Activated naive CD4-positive, alpha-beta T cell treated with anti-CD3 and anti-CD28 coated beads, Interleukin-2, amount 50 U/mL, for 72 hours (primary cell): ENCODE measurements at regions not wholly inside any gene's neighbourhood (a gene's known extent, or its start where the extent isn't known, plus 50 kb on each side); places are given as distances from the start of the nearest gene placed in this dataset.

ENCODE experiments used
- ATAC-seq, 2 donors: fragments of 150-1000 bp; cut with Tn5 transposase; 2 replicates each; pipeline ENCODE4 v1.10.0; 2021; ENCODE audit warnings: mild to moderate bottlenecking in 2 of 2, moderate library complexity in 2 of 2
- DNase-seq, 2 donors: peaks; one replicate each; pipeline ENCODE4 v3.0.0; 2021 to 2022; ENCODE audit warnings: low spot score in 2 of 2
- H3K27ac Mint-ChIP-seq, 2 donors: one replicate each; pipeline ENCODE4 v1.8.0; 2022; ENCODE audit warnings: mild to moderate bottlenecking in 2 of 2, mixed read lengths in 2 of 2
- H3K36me3 Mint-ChIP-seq, 2 donors: one replicate each; pipeline ENCODE4 v1.8.0; 2022; ENCODE audit warnings: mixed read lengths in 2 of 2
- H3K9me3 Mint-ChIP-seq, 2 donors: one replicate each; pipeline ENCODE4 v1.8.0; 2022; ENCODE audit warnings: mixed read lengths in 2 of 2

DNA sequence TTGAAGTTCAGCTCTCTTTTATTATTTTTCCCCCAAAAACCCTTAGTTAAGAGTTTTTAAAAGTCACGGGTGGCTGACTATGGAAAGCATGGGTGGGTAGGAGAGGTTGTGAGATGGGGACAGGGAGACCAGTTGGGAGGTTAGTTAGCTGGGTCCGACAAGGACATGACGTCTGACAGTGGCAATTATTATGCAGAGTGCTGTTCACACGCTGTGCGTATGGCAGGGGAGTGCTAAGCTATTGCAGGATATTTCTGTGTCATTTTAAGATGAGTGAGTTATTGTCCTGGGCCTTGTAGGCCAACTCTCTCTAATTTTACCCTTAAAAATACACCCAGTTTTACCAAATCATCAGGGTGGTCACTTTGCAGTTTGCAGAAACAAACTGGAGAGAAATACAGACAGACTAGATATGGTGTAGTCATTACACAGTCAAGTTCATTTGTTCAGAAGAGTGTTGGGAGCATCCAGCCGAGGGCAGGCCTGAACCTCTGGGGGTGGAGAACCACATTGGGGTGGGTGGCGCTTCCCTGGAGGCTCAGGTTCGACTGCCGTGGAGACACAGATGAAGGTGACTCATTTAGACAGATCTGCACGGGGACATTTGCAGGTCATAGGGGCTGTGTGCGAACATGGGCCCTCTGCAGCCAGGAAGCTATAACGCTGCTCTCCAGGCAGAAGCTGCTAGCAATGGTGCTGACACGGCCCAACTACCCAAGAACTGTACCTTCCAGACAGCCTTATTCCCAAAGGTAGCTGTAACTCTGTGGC, 307.6 kb downstream of the QKI start:
- H3K36me3 Mint-ChIP-seq: no peaks in the 10 kb centered on the region
- ATAC-seq (no peak), DNase-seq (no peak)
- no peaks in the 10 kb centered on the region for H3K9me3 Mint-ChIP-seq
- no peak overlapping the region for H3K27ac Mint-ChIP-seq

DNA sequence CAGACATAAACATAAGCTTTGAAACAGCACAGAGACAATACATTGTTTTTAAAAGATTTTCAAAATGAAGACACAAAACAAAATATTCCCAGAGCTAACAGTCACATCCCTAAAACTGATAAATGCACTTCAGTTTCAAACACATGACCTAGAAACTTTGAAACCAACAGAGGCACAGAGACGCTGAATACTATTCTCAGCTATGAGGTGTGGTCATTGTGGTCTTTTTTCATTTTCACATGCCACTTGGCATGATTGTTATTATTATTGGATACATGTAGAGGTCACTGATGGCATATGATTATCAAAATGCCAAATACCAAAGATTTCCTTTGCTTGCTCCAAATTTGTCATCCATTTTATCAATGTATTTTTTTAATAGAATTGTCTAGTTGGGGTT, 306.9 kb downstream of the QKI start:
- no peak for ATAC-seq
- no peaks in the 10 kb centered on the region for H3K36me3 Mint-ChIP-seq

GRCh38 chr6:163720460-163721235, 306.1 kb downstream of the QKI start:
- H3K27ac Mint-ChIP-seq: no peak overlapping the region
- H3K36me3 Mint-ChIP-seq: no peaks in the 10 kb centered on the region
- DNase-seq: no peak
- ATAC-seq: no peak
- no peaks in the 10 kb centered on the region for H3K9me3 Mint-ChIP-seq

More for the DNA sequence above, 306.9 kb downstream of the QKI start:
- no peaks in the 10 kb centered on the region for H3K9me3 Mint-ChIP-seq
- no peak for DNase-seq
- H3K27ac Mint-ChIP-seq: no peak overlapping the region

DNA sequence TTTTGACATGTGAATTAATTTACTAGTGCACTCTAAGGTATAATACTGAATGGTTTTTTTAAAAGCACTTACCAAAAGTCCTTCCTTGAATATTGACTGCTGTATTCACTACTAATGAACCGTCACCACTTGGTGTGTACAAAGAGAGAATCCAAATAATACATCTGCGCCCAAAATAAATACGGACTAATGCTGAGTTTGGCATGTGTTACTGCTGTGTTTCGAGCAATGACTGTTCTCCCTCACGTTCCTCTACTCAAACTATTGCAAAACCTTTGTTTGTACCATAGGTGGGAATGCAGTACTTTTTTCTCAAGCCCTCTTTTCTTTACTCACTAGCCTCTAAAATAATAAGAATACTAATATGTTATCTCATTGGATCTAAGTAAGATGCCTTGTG, 305.5 kb downstream of the QKI start:
- DNase-seq (no peak), ATAC-seq (no peak)
- no peaks in the 10 kb centered on the region for H3K36me3 Mint-ChIP-seq
- H3K27ac Mint-ChIP-seq: no peak overlapping the region
- H3K9me3 Mint-ChIP-seq: no peaks in the 10 kb centered on the region

DNA sequence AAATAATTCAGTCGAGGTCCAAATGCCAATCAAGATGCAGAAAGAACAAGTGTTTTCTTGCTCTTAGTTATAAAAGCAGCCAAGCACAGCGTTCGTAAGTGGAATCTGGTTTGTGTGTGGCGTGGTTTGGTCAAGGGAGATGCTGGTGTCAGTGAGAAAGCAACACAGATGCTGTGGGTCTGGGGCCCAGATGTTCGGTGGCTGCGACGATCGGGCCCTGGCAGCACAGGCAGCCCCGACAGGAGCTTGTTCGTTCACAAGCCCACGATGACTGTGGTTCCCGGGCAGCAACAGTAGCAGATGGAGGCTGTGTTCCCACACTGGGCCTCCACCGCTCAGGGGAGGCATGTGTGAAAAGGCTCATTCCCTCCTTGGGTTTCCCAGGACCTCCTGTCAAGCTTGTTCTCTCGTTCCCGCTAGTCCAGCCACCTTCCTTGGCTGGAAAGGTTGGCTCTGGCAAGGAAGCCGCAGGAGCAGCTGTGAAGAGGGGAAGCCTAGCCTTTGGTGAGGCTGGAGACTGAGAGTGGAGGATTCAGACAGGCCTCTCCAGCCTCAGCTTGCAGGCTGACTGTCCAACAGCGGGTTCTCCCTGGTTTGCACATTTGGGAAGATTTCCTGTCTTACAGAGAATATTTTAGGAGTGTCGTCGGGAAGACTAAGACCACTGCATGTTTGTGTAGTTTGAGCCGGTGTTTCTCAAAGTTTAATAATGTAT, 304.7 kb downstream of the QKI start:
- Mint-ChIP-seq H3K27ac (no peak overlapping the region), H3K9me3 (no peaks in the 10 kb centered on the region), H3K36me3 (no peaks in the 10 kb centered on the region)
- DNase-seq (no peak), ATAC-seq (no peak)

DNA sequence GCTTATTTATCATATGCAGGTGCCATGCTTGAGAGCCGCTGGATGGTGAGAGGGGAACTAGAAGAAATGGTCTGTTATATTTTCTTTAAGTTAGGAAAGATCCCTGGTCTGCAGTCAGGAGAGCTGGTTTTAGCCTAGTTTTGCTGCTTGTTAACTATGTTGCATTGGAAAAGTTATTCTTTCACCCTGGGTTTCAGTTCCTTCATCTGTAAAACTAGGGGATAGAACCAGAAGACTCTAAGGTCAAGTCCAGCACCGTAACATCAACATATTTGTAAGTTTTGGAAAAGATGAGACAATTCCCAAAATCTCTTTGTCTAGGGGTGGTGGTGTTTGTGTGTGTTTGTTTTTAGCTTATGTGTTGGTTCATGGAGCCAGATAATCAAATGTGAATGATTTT, 304.0 kb downstream of the QKI start:
- no peaks in the 10 kb centered on the region for H3K36me3 Mint-ChIP-seq
- no peak overlapping the region for H3K27ac Mint-ChIP-seq
- no peaks in the 10 kb centered on the region for H3K9me3 Mint-ChIP-seq
- DNase-seq: no peak
- no peak for ATAC-seq

GRCh38 chr6:163717106-163717764, 302.7 kb downstream of the QKI start:
- Mint-ChIP-seq H3K36me3 (no peaks in the 10 kb centered on the region), H3K9me3 (no peaks in the 10 kb centered on the region), H3K27ac (no peak overlapping the region)
- no peak for ATAC-seq
- no peak for DNase-seq

- Mint-ChIP-seq H3K27ac (no peak overlapping the region), H3K36me3 (no peaks in the 10 kb centered on the region), H3K9me3 (no peaks in the 10 kb centered on the region)
- no peak for ATAC-seq
- no peak for DNase-seq
These were observed 302.2 kb downstream of the QKI start for GRCh38 chr6:163716690-163717089.

GRCh38 chr6:163715846-163716245, 301.3 kb downstream of the QKI start:
- Mint-ChIP-seq H3K36me3 (no peaks in the 10 kb centered on the region), H3K27ac (no peak overlapping the region)
- no peak for ATAC-seq

GRCh38 chr6:163714179-163714578, 299.7 kb downstream of the QKI start:
- no peak for DNase-seq
- H3K27ac Mint-ChIP-seq: no peak overlapping the region
- no peak for ATAC-seq
- H3K9me3 Mint-ChIP-seq: no peaks in the 10 kb centered on the region
- no peaks in the 10 kb centered on the region for H3K36me3 Mint-ChIP-seq

More at GRCh38 chr6:163715846-163716245, 301.3 kb downstream of the QKI start:
- H3K9me3 Mint-ChIP-seq: no peaks in the 10 kb centered on the region
- no peak for DNase-seq

DNA sequence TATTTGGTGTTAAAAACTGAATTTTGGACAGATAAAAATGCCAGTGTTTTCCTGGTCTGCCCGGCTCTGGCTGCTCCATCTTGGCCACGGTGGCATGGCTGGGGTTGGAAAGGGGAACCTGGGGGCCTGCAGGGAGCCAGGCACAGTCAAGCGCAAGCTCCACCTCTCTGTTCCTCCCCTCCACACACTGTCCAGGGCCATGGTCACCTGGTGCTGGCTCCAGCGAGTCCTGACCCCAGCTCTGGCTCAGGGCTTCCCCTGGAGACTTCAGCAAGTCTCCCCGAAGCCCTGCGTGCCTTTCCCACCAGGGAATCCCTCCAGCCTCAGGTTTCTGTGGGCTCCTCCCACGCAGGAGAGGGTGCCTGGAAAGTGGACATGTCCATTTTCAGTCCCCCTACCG, 298.5 kb downstream of the QKI start:
- H3K9me3 Mint-ChIP-seq: no peaks in the 10 kb centered on the region
- H3K27ac Mint-ChIP-seq: no peak overlapping the region
- ATAC-seq: no peak
- no peaks in the 10 kb centered on the region for H3K36me3 Mint-ChIP-seq
- DNase-seq: no peak

DNA sequence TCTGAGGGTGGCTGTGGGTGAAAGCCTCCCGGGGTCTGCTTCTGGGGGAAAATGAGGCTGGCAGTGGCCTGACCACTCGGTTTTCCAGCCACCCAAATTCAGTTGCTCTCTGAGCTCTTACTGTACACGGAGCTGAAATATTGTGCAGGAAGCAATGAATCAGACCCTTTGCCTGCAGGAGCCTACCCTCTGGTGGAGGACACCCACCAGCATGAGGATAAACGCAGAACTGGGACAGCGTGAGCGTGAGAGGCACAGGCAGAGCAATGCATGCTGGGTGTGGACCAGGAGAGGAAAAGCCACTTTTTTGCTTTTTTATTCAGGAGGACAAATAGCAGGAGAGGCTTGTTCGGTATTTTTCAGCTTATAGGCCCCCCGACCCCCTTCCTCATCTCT, 298.0 kb downstream of the QKI start:
- Mint-ChIP-seq H3K36me3 (no peaks in the 10 kb centered on the region), H3K27ac (no peak overlapping the region), H3K9me3 (no peaks in the 10 kb centered on the region)
- no peak for DNase-seq
- no peak for ATAC-seq

- DNase-seq: no peak
- Mint-ChIP-seq H3K36me3 (no peaks in the 10 kb centered on the region), H3K9me3 (no peaks in the 10 kb centered on the region), H3K27ac (no peak overlapping the region)
- no peak for ATAC-seq
These were observed 297.4 kb downstream of the QKI start for GRCh38 chr6:163711615-163712565.

- Mint-ChIP-seq H3K36me3 (no peaks in the 10 kb centered on the region), H3K9me3 (no peaks in the 10 kb centered on the region), H3K27ac (peak overlapping the region in 1 of 2 donors; percentile 33)
- ATAC-seq (no peak), DNase-seq (no peak)
These were observed 296.3 kb downstream of the QKI start for GRCh38 chr6:163710532-163711470.

- ATAC-seq (no peak), DNase-seq (no peak)
- no peaks in the 10 kb centered on the region for H3K9me3 Mint-ChIP-seq
- H3K27ac Mint-ChIP-seq: no peak overlapping the region
- no peaks in the 10 kb centered on the region for H3K36me3 Mint-ChIP-seq
These were observed 295.2 kb downstream of the QKI start for GRCh38 chr6:163709693-163710092.
